ENCODE measurements at regions not wholly inside any gene's neighbourhood (a gene's known extent, or its start where the extent isn't known, plus 50 kb on each side); places are given as distances from the start of the nearest gene placed in this dataset.
"Not testable (repeated sequence)": the region's sequence is repeated elsewhere in the genome, so short reads cannot be mapped to it uniquely, and the experiment has no call there.

GRCh38 chr1:214864896-214865688 lies 217.4 kb upstream of the KCNK2 start:
- H3K4me1 Mint-ChIP-seq (ENCODE audit: low read depth) = no peaks in the 10 kb centered on the region
- H3K27ac Mint-ChIP-seq = no peak overlapping the region
- peaks cover 2% of the 10 kb centered on the region for H3K36me3 Mint-ChIP-seq (ENCODE audit: insufficient read depth)
- peaks cover 9% of the 10 kb centered on the region for H3K9me3 Mint-ChIP-seq (ENCODE audit: low read depth)
- TF ChIP-seq CTCF (IDR thresholded peaks at IDR 0.05; ENCODE audit: unreplicated experiment) = no peak
- H3K27me3 Mint-ChIP-seq = no peaks in the 10 kb centered on the region
- H3K4me3 Mint-ChIP-seq (ENCODE audit: low read depth) = no peak overlapping the region
- no peak for DNase-seq (ENCODE audit: low spot score, unreplicated experiment)

DNA sequence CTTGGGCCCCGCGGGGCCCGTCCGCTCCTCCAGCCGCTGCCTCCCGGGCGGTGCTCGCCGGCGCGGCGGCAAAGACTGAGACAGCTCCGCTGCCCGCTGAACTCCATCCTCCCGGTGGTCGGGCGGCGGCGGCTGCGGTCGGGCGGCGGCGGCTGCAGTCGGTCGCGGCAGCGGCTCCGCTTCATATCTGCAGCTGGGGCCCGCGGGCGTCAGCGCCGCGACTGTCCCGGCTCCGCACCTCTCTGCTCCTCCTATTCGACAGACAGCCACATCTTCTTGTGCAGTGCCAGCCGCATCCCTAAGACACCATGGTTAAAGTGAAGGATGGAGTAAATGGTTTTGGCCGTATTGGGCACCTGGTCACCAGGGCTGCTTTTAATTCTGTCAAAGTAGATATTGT lies 212.1 kb upstream of the KCNK2 start:
- not testable (repeated sequence) for H3K27me3 Mint-ChIP-seq; H3K4me1 Mint-ChIP-seq (ENCODE audit: low read depth); H3K27ac Mint-ChIP-seq; H3K9me3 Mint-ChIP-seq (ENCODE audit: low read depth); H3K4me3 Mint-ChIP-seq (ENCODE audit: low read depth); H3K36me3 Mint-ChIP-seq (ENCODE audit: insufficient read depth); DNase-seq (ENCODE audit: low spot score, unreplicated experiment)

- no peaks in the 10 kb centered on the region for H3K4me1 Mint-ChIP-seq (ENCODE audit: low read depth)
- no peak for DNase-seq (ENCODE audit: low spot score, unreplicated experiment)
- H3K4me3 Mint-ChIP-seq (ENCODE audit: low read depth) = no peak overlapping the region
- peaks cover 3% of the 10 kb centered on the region for H3K9me3 Mint-ChIP-seq (ENCODE audit: low read depth)
- H3K36me3 Mint-ChIP-seq (ENCODE audit: insufficient read depth) = no peaks in the 10 kb centered on the region
- no peaks in the 10 kb centered on the region for H3K27me3 Mint-ChIP-seq
- H3K27ac Mint-ChIP-seq = no peak overlapping the region
- no peak for TF ChIP-seq CTCF (IDR thresholded peaks at IDR 0.05; ENCODE audit: unreplicated experiment)
These were observed 201.6 kb upstream of the KCNK2 start for GRCh38 chr1:214880956-214881355.

DNA sequence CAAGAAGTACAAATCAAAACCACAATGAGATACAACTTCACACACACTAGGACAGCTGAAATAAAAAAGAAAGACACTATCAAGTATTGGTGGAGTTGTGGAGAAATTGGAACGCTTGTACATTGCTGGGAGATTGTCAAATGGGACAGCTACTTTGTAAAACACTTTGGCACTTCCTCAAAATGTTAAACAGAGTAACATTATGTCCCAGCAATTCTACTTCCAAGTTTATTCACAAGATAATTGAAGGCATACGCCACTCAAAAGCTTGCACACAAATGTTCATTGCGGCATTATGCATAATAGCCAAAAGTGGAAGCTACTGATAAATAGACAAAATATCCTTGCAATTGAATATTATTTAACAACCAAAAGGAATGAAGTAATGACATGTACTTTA lies 199.9 kb upstream of the KCNK2 start:
- no peak overlapping the region for H3K27ac Mint-ChIP-seq
- H3K36me3 Mint-ChIP-seq (ENCODE audit: insufficient read depth) = no peaks in the 10 kb centered on the region
- no peak for TF ChIP-seq CTCF (IDR thresholded peaks at IDR 0.05; ENCODE audit: unreplicated experiment)
- no peaks in the 10 kb centered on the region for H3K4me1 Mint-ChIP-seq (ENCODE audit: low read depth)
- no peaks in the 10 kb centered on the region for H3K27me3 Mint-ChIP-seq
- no peak overlapping the region for H3K4me3 Mint-ChIP-seq (ENCODE audit: low read depth)
- peaks cover 4% of the 10 kb centered on the region for H3K9me3 Mint-ChIP-seq (ENCODE audit: low read depth)
- DNase-seq (ENCODE audit: low spot score, unreplicated experiment) = no peak

DNA sequence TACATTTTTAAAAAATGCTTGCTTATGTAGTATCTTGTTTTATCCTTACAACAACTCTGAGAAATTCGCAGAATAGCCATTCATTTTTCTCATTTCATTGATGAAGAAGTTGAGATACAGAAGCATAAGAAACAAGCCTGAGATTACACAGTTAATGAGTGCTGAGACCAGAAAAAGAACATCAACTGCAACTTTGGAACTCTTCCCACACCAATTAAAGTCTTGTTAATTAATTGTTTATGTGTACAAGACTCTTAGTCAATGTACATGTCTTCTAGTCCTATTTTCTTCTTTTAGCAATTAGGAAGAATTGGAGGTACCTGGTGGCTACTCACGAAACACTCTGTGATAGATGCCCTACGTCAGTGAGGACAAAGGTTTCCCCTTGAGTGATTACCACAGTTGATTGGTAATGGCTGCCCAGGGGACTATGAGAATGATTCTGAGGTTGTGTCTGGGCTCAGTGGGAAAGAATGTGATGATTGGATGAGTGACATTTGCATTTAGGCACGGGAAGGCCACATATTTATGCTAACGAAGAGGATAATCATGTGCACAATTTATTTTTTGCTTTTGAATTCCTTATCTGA lies 187.4 kb upstream of the KCNK2 start:
- Mint-ChIP-seq H3K9me3 (ENCODE audit: low read depth) (peaks cover 10% of the 10 kb centered on the region), H3K4me3 (ENCODE audit: low read depth) (no peak overlapping the region), H3K36me3 (ENCODE audit: insufficient read depth) (no peaks in the 10 kb centered on the region), H3K4me1 (ENCODE audit: low read depth) (no peaks in the 10 kb centered on the region), H3K27ac (no peak overlapping the region), H3K27me3 (no peaks in the 10 kb centered on the region)
- TF ChIP-seq CTCF (IDR thresholded peaks at IDR 0.05; ENCODE audit: unreplicated experiment) = no peak
- DNase-seq (ENCODE audit: low spot score, unreplicated experiment) = no peak

DNA sequence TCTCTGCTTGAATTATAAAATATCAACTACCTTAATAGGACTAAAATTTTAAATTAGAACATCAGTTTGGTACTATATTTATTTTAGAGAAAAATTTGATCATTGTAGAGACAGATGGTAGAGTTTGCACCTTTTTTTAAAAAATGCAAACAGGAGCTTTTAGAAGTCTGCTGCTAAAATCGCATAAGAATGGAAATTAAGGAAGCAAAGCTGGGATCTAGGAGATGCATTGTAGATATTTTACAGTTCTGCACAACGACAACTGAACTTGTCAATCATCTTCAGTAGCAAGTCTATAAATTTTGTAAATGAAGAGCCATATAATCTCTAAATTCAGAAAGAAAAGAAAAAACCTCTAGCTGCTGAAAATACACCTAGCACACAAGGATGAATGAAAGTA lies 185.6 kb upstream of the KCNK2 start:
- TF ChIP-seq CTCF (IDR thresholded peaks at IDR 0.05; ENCODE audit: unreplicated experiment) = no peak
- H3K9me3 Mint-ChIP-seq (ENCODE audit: low read depth) = peaks cover 9% of the 10 kb centered on the region
- no peaks in the 10 kb centered on the region for H3K27me3 Mint-ChIP-seq
- no peak overlapping the region for H3K4me3 Mint-ChIP-seq (ENCODE audit: low read depth)
- no peaks in the 10 kb centered on the region for H3K4me1 Mint-ChIP-seq (ENCODE audit: low read depth)
- no peak overlapping the region for H3K27ac Mint-ChIP-seq
- DNase-seq (ENCODE audit: low spot score, unreplicated experiment) = no peak
- no peaks in the 10 kb centered on the region for H3K36me3 Mint-ChIP-seq (ENCODE audit: insufficient read depth)

Data from progenitor cell of endocrine pancreas (in vitro differentiated cells).